ENCODE measurements at regions not wholly inside any gene's neighbourhood (a gene's known extent, or its start where the extent isn't known, plus 50 kb on each side); places are given as distances from the start of the nearest gene placed in this dataset.

DNA sequence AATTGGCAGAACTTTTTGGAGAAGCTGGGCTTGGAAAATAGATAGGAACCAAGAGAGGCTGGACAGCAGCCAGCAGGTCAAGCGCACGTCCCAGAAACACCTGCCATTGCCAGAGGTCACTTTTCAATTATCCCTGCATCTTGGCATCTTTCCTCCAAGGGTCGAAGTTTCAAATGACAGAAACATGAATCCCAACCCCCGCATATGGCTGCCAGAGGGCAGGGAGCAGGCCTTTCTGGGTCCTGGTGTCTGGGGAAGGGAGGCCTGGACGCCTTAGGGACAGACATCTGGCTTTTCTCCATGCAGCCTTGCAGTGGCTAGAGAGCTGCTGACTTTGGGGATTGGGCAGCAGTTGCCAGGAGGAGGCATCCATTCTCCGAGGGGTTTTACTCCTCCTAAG lies 164.5 kb upstream of the TPM1 start:
- no peak for DNase-seq

DNA sequence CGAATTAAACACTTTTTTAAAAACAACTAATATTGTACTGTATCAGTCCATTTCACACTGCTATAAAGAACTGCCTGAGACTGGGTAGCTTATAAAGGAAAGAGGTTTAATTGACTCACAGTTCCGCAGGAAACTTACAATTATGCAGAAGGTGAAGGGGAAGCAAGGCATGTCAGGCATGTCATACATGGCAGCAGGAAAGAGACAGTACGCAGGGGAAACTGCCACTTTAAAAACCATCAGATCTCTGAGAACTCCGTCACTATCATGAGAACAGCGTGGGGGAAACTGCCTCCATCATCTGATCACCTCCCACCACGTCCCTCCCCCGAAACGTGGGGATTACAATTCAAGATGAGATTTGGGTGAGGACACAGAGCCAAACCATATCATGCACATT lies 162.8 kb upstream of the TPM1 start:
- no peak for DNase-seq

DNA sequence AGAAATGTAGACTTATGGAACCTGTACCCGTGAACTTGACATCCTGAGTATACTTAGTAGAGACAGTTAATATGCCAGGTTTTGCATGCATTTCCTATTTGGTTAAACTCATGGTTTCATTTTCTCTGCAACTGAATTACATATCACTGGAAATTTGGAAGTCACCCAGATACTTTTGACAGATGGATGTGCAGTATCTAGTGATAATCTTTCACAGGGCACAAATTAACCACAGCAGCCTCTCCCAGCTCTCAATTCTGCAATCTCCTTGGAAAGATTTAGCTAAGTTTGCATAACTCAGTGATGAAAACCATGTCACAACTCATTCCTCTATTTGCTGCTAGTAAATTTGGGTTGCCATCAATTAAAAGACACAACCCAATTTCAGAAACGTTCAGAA lies 162.3 kb upstream of the TPM1 start:
- DNase-seq, result no peak

DNA sequence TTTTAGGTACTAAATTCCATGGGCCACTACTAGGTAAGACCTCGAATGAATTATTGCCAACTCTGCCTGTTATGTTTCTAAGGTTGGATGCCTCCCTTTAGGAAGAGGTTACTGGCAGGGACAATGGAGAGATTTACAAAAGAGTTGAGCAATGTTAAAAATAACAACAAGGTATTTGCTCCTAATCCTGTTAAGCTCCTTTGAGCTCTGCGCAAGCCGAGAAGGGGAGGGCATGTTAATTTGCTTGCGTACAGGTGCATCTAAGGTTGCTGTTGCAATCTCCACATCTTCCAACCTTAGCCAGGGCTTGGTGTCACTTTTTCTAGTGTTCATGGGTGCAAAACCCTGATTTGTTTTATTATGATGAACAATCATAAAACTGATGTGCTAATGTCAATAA lies 161.5 kb upstream of the TPM1 start:
- DNase-seq, result no peak

DNA sequence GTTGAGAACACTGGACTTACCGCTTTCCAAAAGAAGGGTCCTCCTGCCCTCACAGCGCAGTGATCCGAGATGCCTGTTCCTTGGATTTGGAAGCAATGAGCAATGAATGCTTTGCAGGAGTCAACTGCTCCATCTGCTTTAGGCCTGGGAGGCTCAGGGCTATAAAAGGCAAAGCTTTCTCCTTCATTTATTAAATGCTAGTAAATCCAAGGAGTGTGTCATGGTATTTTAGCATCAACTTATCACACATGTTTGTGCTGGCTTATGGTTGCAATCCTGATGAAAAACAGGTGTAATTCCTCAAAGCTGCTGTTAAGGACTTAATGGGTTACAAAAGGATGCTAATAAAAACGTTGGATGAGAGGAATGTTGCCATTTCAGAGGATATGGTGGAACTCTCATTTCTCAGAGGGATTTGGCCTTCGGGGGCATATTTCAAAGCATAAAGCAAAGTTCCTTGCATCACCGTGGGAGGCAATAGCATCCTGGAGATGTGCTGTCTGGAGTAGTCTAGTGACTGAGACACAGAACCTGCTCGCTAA lies 158.5 kb upstream of the TPM1 start:
- DNase-seq, result no peak

DNA sequence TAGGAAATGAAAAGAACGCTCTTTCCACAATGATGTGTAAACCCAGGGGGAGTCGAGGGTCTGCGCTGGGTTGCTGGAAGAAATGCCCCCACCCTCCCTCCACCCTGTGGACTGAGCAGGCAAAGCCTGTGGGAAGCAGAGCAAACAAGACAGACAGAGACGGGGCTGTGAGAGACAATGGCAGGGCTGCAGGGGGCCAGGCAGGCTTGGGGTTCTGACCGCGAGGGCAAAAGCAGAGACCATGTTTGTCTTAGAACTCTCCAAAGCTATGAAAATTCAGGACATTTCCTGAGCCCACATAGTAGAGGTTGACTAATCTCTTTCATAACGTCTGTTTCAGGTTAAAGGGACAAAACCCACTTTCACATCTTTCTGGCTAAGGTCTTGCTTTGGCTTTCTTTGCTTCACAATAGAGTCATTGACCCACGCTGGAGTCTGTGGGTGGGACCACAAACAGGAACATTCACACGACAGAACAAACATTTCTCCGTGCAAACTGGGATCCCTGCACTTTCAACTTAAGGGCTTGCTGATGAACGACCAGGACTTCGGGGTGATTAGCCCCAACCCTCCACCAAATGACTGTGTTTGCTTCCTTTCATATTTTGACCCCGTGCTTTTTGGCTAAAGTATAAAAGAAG lies 156.0 kb upstream of the TPM1 start:
- DNase-seq, result no peak

DNA sequence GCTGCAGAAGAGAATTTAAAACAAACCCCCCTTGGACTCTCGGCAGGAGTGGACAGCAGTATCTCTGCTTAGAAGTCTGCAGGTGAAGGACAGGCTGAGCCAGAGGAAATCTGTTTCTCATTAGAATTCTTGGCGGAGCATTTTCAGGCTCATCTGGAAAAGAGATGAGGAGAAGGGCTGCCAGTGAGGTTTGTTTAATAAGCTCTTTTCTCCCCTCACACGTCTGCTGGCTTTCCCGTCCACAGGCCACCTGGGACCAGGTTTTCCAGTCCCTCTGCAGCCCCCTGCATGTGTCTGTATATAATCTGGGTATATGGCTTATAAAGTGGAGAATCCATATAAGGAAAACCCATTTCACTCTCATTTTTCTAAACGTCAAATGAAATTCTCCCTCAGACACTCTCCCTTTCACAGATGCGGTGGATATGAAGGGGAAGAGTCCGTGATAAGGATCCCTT lies 155.4 kb upstream of the TPM1 start:
- no peak for DNase-seq

DNA sequence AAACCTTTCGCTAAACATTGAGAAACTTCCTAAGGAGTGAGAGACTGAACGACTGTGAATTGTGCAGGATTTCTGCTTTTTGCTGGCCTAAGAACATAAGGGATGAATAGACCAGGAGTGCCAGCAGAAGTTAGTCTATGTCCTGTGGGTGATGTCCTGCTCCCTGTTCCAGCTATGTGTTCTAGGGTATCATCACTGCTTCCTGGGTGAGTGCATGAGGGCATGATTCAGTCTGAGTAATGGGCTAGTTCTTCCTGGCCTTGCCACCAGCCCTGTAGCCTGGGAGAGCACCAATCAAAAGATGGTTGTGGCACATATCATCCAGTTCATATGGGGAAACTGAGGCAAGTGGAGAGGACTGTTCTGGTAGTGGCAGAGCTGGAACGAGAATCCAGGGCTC lies 153.9 kb upstream of the TPM1 start:
- no peak for DNase-seq

DNA sequence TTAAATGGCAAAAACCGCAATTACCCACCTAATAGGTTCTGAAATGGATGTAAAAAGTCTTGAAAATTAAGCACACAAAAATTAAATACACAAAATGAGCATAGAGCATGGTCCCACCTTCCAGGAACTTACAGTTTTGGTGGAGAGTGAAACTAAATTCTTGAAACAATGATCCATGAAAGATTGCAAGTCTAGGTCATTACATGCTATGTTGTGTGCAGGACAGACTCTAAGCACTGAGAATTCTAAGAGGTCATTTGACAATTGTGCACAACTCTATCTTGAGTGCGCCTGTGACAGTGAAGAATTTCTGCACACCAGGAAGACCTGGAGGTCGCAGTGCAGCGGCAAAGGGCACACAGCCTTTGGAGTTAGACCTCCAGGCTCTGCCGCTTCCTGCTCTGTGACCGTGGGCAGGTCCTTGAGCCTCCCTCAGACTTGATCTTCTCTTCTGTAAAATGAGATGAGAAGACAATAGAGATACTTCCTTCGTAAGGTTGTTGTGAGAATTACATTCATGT lies 153.3 kb upstream of the TPM1 start:
- DNase-seq, result no peak

DNA sequence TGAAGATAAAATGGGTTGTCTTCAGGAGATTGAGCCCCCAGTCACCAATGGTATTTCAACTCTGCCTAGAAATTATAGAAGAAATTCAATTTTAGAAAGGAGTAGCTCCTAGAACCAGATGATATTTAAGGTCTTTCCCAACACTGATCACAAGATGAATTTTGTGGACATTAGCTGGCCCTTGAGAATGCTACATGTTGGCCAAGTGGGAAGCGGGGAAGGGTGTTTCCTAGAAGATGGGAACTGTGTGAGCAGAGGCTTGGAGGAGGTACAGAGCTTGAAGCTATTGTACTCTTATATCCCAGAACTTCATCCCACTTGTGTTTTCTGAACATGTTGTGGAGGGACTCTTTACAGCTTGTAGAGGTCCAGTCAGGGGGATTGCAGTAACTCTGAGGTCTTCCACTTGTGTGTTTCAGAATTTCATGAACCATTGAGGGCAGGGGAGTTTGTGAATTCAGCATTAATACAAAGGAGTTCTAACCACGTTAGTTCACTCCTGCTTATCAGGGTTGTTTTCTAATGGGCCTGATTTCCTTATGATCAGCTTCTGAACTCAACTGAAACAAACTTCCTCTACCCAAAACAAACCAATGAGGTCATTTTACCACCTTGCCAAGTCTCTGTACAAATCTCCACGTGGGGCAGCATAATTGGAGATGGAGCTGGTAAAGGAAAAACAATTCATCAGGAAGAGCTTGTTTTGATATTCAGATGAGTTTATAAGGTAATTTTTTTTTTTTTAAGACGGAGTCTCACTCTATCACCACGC lies 152.6 kb upstream of the TPM1 start:
- no peak for DNase-seq

DNA sequence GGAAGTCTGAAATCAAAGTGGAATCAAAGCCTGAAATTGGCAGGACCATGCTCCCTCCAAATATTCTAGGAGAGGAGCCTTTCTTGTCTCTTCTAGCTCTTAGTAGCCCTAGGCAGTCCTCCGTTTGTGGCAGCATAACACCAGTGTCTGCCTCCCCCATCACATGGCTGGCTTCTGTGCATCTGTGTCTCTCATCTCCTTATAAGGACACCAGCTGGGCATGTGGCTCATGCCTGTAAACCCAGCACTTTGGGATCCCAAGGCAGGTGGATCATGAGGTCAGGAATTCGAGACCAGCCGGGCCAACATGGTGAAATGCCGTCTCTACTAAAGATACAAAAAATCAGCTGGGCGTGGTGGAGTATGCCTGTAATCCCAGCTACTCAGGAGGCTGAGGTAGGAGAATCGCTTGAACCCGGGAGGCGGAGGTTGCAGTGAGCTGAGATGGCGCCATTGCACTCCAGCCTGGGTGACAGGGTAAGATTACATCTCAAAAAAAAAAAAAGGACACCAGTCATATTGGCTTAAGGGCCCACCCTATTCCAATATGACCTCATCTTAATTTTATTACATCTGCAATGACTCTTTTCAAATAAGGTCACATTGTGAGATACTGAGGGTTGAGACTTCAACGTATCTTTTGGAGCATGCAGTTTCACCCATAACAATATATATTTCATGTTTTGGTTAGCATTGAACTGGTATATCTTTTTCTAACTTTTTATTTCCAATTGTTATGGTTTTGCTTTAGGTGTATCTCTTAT lies 148.0 kb upstream of the TPM1 start:
- DNase-seq, result no peak

DNA sequence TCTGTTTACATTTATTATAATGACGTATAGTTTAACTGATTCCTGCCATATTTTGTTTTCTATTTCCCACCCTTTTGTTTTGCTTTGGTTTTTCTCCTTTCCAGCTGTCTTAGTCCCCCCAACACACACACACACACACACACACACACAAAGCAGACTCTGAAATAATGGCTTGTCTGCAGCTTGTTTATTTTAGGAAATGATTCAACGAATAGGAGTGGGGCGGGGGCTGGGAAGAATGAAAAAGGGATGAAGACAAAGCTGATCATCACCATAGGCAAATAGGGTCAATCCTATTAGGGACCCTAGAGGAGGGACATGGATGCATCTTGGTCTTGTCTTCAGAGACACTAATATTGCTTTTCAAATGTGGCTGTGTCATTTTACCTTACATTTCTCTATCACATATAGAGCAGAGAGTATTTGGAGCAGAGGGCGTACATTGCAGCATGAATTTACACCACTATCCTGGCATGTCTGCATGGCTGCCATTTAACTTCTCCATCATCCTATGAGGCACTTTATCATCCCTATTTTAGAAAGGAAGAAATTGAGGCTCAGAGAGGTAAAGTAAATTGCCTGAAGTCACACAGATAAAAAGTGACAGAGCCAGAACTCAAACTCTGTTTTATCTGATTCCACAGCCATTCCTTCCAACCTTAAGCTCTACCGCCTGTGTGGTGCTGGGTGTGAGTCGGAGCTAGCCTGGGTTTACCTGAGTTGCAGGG lies 147.2 kb upstream of the TPM1 start:
- no peak for DNase-seq

DNA sequence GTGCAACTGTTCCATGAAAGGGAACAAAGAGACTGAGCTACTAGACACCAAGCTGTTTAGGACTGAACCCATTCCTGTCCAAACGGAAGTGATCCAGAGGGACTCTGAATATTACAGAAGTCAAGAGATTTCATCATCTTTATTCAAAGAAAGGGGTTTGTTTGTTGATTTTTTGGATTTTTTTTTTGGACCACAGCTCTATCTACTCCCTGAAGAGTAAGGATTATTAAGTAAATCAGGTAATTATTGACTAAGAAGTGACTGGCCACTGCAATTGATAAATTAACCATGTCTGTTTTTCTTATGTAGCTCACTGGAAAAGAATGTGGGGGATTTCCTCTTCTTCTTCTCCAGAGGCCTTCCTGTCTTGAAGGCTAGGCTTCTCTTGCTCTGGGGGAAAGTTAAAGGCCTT lies 146.6 kb upstream of the TPM1 start:
- no peak for DNase-seq

DNA sequence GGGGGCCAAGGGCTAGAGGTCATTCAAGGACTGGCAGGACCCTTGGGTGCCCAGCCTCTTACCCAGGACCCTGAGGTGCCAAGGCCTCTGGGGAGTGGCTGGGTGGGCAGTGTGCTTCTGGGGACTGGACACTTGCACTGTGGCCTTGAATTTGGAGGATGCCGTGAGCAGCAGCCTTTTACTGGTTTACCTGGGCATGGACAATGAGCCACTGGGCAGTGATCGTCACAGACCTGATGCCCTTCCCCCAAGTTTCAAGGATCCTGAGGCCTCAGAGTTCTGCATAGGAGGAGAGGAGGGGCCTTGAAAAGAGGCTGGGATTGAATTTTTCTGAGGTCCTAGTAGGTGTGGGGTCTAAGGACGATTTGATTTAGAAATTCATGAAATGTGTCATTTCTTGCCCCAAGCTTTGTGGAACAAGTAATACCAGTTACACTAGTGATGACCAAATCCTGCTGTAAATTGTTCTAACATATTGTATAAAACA lies 146.1 kb upstream of the TPM1 start:
- DNase-seq, result no peak

DNA sequence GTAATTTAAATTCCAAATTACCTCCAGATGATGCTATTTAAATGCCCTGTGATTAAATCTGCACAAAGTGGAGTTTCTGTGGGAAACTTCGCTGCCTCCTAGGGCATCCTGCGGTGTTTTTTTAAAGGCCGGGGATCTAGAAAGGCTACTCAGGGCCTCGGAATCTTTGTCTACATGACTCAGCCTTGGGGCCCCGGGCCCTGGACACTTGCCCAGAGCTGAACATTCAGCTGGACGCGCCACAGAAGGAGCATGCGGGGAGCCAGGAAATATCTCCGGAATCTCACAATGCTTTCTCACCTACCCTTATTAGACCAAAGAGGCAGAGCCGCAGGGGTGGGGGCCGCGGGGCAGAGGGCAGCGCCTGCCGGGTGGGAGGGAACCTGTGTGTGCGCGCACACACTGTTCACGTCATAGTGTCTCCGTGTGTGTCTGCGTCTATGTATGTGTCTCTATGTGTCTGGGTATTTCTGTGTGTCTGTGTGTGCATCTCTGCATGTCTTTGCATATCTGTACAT lies 145.5 kb upstream of the TPM1 start:
- no peak for DNase-seq

DNA sequence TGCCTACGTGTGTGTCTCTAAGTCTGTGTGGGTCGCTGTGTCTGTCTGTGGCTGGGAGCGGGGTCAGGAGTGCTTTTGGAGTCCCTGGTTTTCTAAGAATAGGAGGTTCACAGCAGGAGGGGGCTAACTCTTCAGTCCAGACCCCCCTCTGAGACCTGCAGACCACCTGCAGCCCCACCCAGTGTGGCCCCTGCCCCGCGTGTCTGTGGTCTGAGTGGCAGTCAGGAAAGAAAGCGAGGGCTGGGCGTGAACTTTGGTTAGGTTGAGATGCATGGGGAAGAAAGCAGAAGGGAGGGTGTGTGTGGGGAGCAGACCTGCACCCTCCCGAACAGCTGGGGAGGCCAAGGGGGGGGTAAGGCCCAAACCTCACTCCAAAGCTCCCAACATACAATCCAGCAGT lies 144.9 kb upstream of the TPM1 start:
- no peak for DNase-seq

DNA sequence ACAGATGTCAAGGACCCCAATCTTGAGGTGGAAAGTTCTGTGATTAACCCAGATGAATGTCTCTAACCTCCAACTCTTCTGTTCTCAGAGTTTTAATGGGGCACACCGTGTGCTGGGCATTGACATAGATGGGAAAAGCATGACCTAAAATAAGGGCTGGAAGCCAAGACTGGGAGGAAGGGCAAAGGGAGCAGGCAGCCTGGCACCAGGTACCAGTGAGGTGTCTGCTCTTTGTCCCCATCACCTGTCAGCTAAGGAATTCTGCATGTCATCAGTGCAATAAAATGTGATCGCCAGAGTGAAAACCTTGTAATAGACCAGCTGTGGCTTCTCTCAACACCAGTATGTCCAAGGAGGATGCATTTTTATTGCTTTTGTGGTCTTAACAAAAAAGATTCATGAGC lies 143.5 kb upstream of the TPM1 start:
- no peak for DNase-seq

DNA sequence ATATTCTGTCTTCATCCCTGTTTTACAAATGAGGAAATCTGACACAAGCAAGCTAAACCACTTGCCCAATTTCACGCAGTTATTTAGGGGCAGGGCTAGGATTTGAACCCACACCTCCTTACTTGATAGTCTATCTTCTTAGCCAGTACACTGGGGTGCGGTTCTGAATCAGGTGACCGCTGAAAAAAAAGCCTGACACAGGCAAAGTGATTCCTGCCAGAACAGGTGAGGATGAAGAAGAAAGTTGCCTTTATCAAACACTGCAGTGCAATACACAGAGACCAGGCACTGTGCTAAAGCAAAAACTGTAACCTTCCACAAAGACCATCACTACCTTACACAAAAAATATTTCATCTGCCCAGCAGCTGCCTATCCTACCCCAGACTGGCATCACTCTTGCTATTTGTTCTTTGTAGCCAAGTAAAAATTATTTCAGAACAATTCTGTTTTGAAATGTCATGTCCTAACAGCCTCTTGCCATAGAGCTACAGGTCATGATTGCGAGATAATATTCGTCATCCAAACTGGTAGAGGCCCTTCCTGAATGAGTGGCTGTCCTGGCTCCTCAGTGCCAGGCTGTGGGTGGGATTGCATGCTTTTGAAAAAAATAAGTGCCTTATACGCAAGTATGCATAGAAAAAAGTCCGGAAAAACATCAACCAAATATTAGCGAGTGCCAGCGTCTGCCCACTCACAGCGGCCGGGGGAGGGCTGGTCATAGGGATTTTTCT lies 142.3 kb upstream of the TPM1 start:
- DNase-seq, result no peak

DNA sequence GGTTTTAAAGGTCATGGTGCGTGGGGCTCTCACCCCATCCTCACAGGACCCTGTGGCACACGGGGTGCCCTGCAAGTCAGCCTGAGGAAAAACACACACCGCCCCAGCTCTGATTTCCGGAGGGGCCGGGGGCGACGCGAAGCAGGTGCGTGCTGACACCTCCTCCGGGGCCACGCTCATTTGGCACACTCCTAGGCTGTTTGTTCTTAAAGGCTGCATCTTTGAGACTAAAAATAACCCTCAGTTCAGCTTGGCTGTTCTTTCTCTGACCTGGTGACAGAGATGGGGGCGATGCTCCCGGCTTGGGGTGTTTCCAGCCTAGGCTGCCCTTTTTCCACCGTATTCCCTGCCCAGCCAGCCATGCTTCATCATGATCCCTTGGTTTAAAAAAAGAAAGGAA lies 141.5 kb upstream of the TPM1 start:
- no peak for DNase-seq

DNA sequence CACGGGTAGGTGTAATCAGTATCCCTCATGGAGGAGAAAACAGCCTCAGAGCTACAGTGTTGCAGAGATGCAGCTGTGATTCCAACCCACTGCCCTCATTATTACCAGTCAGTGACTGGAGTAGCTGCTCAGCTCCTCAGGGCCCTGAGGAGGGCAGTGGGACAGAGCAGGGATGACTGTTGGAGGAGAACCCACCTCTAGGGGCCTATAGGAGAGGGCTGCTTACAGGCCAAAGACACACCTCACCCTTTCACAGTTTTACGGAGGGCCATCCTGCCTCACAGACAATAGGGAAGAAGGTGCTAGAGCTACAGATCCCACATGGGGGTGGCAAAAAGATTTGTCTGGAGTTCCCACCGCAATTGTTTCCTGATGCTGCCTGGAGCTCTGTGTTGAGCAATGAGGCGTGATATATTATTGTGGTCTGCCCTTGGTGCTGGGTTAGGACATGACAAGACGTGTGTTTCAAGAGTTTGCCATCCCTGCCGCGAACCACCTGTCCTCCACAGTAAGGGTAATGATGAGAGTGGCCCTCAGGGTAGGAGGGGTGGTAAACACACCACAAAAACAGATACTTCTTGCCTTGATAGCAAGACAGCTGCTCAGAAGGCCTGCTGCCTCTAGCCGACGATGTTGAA lies 140.5 kb upstream of the TPM1 start:
- no peak for DNase-seq

DNA sequence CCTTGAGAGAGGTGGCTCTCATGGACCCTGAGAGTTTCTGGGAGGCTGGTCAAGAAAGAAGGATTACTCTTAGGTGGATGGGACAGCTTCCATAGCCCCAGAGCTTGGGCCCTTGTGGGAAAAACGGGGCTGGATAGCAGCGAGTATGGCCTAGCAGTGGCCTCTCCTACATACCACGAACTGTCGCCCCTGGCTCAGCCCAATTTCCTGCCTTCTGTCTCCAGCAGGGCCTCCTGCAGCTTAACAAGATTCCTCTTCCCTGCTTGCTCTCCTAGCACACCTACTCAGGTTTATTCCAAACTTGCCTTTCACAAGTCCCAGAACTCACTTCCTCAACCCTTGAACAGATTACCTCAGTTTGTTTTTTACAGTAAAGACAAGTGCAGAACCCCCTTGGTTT lies 139.7 kb upstream of the TPM1 start:
- DNase-seq, result no peak

All from effector CD8-positive, alpha-beta T cell (primary cell).